GM18868 (cell line): ENCODE measurements at regions not wholly inside any gene's neighbourhood (a gene's known extent, or its start where the extent isn't known, plus 50 kb on each side); places are given as distances from the start of the nearest gene placed in this dataset.
A peak's percentile ranks its signal among the peaks of the same experiment; 100 is the strongest.

Experiments used
- ATAC-seq: cut with Tn5 transposase; IDR thresholded peaks from one replicate; pipeline ENCODE4 v1.9.1; 2021; ENCODE audit warnings: mild to moderate bottlenecking, moderate library complexity; ENCODE audit not compliant: unreplicated experiment

DNA sequence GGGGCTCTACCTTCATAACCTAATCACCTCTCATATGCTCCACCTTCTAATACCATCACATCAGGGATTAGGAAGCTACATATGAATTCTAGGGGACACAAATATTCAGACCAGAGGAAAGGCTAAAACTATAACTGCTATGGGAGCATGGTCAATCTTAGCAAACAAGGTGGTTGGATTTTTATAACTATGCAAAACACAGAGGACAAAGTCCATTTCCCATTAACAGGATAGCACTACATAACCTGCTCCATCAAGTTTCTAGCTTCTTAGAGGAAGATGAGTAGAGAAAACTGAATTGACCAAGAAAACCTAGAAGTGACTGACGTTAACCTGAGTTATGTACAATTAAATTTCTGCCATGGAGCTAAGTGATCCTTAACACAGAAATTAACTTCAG lies 398.6 kb downstream of the TBL1XR1 start:
- ATAC-seq, result no peak

DNA sequence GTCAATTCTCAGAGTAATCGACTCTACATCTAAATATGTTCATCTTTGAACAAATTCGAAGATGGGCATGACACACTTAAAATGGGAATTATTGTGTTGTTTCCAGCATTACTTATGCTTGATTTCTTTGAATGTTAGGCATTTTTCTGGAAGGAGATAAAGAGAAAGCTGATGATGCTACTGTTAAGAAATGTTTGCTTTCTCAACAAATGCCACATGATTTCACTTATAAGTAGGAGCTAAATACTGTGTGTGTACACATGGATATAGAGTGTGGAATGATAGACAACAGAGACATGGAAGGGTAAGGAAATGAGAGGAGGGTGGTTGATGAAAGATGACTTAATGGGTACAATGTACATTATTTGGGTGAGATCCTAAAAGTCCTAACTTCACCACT lies 400.9 kb downstream of the TBL1XR1 start:
- ATAC-seq, result no peak

DNA sequence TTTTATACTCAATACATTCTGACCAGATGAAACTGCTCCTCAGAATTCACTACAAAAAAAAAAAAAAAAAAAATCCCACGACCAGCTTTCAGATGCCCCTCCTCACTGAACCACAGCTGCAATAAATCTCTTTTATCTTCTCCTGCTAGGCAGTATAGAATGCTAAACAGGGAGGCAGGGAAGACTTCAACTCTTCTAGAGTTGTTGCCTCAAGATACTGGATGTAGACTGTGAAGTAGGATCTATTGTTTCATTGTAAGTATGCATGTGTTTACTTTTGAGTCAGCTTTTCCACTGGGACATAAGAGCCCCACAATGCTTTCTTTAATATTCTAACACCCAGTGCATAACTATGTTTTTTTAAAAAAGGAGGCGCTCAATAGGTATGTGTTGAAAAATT lies 401.4 kb downstream of the TBL1XR1 start:
- ATAC-seq, result no peak

DNA sequence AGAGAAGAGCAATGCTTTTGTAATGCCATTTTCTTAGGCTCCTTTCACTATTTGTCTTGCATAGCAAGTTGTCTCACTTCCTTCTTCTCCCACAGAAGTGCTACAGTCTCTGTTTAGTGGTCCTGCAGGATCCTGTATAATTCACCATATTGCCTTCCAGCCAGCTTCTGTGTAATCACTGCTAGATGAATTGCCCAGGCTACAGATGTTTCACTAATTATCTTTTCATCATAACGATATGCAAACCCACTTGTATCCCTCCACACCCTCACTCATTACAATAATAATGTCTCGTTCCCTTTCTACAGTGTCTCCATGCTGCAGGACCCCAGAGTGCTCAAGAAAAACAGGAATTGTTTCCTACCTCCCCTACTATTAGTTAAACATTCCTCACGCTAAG lies 402.9 kb downstream of the TBL1XR1 start:
- no peak for ATAC-seq

DNA sequence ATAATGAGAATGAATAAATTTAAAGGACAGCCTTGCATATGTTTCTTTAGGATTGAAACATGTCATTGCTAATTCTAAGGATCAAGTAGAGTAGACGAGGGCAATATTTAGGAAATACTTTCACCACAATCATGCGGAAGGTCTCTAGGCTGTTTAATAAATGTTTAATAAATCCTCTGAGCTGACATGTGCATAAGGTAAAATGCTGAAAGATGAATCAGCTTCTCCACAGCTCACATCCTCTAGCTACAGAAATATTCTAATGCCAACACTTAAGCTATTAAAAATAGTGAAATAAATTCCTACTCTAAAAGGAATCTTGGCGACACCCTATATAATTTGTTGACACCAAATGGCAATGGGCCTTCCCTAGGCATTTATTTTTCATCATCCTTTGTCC lies 407.3 kb downstream of the TBL1XR1 start:
- ATAC-seq, result no peak

DNA sequence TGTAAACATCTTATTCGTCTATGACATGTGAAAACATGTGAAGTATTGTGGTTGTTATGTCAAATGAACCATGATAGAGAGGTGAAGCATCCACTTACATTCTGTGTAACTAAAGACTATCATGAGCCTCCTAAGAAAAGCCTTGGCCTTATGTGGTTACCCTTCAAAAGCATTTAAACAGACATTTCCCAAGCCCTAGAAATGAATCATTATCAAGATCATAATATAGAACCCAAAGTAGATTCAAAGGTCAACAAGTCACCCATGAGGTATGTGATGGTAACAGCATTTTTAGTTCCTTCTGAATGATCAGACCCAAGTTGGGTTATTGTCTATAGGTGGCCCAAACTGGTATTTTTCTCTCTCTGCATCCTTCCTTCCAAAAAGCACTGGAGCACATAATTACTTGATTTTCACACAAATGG lies 408.0 kb downstream of the TBL1XR1 start:
- no peak for ATAC-seq

DNA sequence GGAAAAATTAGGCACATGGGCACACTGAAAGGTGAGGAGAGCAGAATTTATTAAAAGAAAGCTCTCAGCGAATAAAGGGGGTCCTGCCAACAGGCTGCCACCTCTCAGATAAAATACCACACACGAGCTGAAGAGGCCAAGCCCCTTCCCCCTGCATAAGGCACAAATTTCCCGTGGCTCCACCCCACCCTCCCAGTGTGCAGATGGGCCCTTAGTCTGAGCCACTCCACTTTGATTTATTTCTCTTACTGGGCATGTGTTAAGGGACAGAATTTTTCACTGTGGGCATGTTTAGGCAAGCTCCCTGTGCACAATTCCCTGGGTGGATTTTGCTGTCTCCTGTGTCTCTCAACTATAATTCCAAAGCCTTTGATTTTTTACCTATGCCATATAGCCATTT lies 409.8 kb downstream of the TBL1XR1 start:
- no peak for ATAC-seq

DNA sequence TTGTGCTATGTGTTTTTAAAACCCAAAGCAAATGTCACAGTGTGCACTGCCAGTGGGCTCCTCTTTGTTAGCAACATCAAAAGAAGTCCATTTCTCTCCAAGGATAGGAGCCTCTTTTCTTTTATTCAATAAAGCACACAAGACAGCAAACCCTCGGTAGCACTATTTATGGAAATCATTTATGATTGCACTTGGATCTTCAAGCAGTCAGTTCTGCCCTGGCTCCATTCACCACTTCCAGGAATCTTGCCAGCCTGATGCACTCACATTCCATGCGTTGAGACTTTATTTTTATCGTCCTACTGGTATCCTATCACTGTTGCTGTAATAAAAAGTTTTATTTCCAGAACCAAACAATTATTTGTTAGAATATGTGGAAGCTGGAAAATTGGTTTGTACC lies 412.1 kb downstream of the TBL1XR1 start:
- ATAC-seq, result no peak

DNA sequence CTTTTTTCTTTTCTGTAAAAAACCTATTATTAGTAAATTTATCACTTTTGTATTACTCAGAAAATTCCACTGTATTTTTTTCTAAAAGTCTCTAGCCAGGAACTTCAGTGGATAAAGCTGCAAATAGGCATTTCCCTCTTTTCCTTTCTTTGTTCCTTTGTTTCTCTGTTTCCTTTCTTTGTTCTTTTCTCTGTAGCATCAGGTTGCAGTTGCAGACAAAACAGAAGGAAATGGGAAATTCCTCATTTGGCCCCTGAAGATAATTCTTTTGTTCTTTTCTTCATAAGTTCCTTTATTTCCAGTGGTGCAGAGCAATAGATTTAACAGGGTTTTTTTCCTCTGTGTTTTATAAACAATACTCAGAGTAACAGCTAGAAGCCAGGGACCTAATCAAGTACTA lies 416.5 kb downstream of the TBL1XR1 start:
- ATAC-seq, result no peak

DNA sequence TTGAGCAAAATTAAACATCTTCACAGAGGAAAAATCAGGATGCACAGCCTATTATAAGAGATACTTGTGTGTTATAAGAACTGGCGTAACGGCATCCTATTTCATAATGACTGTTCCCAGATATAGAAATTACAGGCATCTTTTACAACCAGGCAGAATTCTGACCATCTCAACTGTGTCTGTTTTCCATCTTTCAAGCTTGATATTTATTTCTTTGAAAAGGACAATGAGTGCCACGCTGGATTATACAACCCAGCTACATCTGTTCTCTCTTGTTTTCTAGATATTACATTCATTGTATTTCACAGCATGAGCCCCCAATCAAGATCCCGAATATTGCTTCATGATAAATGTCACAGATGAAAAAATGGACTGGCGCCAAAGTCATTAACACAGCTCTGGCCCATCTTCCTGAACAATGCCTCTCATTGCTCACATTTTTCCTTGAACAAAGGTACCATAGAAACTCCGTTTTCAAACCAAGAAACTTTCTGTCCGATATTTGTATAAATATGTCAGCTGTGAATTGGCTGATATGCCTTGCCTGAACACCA lies 420.6 kb downstream of the TBL1XR1 start:
- ATAC-seq, result no peak

DNA sequence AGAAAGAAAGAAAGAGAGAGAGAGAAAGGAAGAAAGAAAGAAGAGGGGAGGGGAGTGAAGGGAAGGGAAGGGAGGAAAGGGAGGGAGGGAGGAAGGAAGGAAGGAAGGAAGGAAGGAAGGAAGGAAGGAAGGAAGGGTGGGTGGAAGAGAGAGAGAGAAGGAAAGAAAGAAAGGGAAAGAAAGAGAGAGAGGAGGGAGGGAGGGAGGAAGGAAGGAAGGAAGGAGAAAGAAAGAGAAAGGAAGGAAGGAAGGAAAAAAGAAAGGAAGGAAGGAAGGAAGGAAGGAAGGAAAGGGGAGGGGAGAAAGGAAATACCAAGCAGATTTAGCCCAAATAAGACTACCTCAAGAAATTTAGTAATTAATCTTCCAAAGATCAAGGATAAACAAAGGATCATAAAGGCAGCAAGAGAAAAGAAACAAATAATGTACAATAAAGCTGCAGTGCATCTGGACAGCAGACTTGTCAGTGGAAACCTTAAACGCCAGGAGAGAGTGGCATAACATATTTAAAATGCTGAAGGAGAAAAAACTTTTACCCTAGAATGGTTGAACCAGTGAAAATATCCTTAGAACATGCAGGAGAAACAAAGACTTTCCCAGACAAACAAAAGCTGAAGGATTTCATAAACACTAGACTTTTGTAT lies 427.6 kb downstream of the TBL1XR1 start:
- no peak for ATAC-seq

DNA sequence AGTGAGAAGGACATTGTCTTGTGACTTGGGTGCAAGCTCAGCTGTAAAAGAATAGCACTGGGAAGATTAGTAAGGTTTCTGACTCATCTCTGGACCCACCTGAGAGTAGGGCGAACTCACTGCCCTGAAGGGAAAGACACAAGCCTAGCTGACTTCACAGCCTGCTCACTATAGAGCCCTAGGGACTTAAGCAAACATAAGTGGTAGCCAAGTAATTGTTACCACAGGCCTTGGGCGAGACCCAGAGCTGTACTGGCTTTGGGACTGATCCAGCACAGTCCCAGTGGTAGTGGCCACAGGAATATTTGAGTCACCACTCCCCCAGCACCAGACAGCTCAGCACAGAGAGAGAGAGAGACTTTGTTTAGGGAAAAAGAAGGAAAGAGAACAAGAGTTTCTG lies 429.9 kb downstream of the TBL1XR1 start:
- peak; percentile 49 for ATAC-seq

DNA sequence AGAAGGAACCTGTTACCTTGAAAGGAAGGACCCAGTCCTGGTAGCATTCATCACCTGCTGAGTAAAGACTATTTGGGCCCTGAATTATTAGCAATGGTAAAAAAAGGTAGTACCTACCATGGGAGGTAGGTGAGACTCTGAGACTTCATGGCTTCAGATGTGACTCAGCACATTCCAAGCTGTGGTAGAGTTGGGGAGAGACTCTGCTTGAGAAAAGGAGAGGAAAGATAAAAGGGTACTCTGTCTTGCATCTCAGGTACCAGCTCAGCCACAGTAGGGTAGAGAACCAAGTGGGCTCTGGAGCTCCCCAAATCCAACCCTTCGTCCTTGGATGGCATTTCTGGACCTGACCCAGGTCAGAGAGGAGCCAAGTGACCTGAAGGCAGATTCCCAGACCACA lies 430.4 kb downstream of the TBL1XR1 start:
- ATAC-seq, result no peak

DNA sequence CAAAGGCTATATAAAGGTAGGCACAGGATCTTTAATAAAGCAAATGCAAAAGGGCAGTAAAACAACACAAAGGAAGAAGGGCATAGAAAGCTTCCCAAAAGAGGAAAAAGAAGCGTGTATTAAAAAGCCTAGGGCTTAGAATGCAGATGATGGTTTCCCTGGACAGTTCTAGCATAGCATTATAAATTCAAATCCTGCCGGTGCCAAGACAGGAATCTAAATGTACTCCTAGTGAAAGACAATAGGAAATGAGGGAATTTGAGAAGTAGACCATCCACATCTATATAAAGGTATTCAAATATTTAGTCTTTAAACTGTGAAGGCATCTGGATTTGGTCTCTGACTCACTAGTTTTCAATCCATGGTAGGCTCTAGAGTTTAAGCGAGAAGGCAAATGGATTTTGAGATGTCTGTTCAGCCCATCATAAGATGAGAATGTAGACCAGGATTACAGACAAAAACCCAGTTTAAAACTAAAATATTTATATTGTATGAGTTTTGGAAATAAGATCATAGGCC lies 431.8 kb downstream of the TBL1XR1 start:
- ATAC-seq, result no peak

DNA sequence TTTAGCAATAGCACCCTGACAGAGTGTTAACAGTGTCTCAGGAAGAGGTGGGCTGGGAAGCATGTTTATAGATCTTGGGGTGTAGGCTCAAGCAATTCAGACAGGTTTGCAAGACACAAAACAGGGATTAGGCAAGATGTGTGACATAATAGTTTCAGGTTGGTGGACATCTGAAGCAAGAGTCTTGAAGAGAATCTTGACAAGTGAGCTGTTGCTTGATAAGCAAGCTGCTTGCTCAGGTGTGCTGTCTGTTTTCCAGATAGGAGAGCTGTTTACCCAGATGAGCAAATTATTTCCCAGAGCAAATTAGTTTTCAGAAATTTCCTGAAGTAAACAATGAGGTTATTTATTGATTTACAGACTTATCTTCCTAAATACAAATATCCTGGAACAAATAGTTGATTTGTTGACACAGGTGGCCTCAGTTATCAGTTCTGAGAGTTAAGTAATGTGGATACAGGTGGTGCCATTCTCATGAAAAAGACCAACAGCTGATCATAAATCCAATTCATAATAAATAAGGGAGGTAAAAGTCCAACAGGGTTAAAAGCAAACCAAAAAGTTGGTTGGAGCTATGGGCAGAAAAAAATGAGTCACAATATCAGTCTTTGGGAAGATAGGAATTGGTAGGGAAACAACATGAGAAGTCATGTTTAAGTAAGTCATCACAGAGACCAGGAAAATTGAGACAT lies 437.3 kb downstream of the TBL1XR1 start:
- ATAC-seq, result no peak

DNA sequence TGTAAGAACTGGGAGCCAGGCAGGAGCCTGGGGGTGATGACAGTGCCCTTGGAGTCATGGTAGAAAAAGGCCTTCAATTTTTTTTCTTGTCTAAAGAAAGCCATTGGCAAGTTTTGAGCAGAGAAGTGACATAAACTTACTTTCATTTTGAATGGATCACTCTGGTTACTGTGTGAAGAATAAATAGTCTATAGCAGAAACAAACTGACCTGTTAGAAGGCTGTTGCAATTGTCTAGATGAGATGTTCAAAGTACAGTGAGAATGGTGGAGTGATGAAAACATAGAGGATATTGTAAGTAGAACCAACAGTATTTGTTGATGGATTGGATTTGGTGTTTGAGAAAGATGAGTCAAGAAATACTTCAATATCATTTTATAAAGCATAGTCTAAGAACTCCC lies 439.9 kb downstream of the TBL1XR1 start:
- no peak for ATAC-seq

DNA sequence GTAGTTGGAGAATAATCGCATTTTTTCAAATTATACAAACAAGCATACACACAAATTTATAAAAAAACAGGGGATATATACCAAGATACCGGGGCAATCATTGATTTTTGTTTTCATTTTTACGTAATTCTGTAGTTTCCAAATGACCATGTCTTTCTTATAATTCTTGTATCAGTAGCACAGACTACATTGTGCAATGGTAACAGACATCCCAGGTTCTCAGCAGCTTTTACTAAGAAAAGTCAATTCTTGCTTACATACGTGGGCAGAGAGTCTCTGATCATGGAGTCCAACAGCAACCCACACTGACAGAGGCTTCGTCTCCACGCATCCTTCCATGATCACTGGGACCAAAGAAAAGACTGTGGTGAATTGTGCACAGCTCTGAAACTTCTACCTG lies 441.3 kb downstream of the TBL1XR1 start:
- no peak for ATAC-seq

DNA sequence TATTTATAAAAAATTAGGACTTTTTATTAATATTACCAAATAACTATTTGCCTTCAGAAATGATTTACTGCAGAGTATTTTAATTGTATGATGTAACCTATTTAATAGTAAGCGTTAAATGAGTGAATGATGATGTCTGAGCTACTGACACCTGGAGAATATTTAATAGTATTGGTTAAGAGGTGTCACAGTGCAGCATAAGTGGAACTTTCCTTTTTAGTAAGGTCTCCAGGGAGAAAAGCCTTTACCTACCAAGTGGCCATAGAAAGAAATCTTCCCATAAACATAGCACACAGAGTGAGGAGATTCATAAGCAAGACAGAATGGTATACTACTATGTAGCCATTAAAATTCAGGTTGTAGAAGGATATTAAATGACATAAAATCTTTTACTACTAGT lies 441.7 kb downstream of the TBL1XR1 start:
- no peak for ATAC-seq

DNA sequence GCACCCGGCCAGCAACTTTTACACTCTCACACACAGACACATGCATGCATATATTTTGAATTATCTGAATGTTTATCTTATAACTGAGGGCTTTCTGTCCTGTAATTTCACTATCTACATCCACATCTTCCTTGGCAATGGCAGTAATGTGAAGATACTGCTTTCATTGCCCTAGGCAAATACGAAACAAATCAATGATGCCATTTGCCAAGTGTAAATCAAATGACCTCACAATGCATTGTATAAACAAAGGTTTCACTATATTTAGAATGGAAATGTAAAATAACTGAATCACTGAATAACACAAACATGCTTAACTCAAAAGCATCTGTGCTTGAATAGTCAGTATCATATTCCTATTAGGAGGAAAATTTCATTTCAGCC lies 455.6 kb downstream of the TBL1XR1 start:
- no peak for ATAC-seq

DNA sequence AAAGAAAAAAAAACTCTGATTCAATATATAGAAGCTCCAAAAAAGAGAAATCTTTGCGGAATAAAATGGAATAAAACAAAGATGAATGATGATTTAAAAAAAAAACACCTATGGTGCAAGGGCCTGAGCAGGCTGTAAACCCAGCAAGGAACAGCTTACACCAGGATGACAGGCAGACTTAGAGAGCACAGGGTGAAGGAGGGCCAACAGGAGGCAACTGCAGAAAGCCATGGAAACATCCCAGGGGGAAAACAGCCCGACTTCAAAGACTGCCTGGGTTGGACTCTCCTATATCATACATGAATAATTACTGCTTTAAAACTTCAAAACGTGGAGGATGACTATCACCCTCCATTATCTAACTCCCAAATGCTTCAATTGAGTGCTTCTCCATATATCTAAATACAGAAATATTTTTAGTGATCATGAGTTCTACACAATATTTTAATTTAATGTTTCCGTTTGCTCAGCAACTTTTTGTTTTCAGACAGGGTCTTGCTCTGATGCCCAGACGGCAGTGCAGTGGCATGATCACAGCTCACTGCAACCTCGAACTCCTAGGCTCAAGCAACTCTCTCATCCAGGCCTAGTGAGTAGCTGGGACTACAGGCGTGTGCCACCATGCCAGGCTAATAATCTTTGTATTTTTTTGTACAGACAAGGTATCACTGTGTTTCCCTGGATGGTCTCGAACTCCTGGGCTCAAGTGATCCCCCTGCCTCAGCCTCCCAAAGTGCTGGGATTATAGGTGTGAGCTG lies 456.2 kb downstream of the TBL1XR1 start:
- ATAC-seq, result no peak

DNA sequence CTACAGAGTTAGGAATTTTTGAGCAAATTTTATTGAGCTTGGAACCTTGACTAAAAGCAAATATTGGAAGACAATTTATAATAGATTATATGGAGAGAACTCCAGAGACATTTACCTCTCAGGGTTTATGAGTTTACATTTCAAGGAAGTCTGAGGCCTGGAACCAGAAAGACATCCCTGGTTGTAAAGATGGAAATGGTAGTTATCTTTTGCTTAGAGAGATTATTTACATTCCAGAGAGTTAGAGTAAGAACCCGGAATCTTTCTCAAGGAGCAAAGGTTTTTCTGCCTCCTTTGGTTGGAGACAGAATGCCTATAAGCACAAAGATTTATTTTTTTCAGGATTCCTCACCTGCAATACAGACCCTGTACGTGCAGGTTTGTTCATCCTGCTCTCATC lies 458.1 kb downstream of the TBL1XR1 start:
- no peak for ATAC-seq
